ENCODE measurements at regions not wholly inside any gene's neighbourhood (a gene's known extent, or its start where the extent isn't known, plus 50 kb on each side); places are given as distances from the start of the nearest gene placed in this dataset.

DNA sequence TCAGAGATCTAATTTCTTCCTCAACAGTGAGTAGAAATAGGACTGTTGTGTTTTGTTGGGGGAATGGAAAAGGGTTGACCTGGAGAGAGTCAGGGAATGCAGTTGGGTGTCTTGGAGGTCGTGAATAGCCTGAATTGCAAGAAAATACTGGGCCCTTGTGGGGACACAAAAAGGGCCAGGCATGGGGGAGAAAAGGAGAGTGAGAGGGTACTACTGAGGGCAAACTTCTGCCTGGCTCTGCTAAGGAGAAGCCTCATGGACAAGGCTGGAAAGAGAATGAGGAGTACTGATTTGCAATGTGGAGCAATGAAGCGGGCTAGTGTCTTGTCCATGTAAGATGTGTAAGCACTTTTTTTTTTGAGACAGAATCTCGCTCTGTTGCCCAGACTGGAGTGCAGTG, 96.2 kb upstream of the IRF2BP2 start:
- no peak overlapping the region for H2AFZ ChIP-seq (ENCODE audit: control insufficient read depth, low read length)
- no peak for DNase-seq (ENCODE audit: low read depth, low spot score)
- H3K4me1 ChIP-seq (ENCODE audit: control insufficient read depth, extremely low read depth, insufficient read depth, low read length) = peaks cover 14% of the 10 kb centered on the region
- H4K20me1 ChIP-seq (ENCODE audit: control insufficient read depth, extremely low read depth, insufficient read depth, low read length) = no peaks in the 10 kb centered on the region
- H3K27me3 ChIP-seq (ENCODE audit: control insufficient read depth, extremely low read depth, insufficient read depth, low read length) = no peaks in the 10 kb centered on the region
- TF ChIP-seq EZH2 (IDR thresholded peaks at IDR 0.05; ENCODE audit: low read length) = no peak
- TF ChIP-seq, protein P1, sequence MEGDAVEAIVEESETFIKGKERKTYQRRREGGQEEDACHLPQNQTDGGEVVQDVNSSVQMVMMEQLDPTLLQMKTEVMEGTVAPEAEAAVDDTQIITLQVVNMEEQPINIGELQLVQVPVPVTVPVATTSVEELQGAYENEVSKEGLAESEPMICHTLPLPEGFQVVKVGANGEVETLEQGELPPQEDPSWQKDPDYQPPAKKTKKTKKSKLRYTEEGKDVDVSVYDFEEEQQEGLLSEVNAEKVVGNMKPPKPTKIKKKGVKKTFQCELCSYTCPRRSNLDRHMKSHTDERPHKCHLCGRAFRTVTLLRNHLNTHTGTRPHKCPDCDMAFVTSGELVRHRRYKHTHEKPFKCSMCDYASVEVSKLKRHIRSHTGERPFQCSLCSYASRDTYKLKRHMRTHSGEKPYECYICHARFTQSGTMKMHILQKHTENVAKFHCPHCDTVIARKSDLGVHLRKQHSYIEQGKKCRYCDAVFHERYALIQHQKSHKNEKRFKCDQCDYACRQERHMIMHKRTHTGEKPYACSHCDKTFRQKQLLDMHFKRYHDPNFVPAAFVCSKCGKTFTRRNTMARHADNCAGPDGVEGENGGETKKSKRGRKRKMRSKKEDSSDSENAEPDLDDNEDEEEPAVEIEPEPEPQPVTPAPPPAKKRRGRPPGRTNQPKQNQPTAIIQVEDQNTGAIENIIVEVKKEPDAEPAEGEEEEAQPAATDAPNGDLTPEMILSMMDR (optimal IDR thresholded peaks at IDR 0.05 in 1 of 3, IDR thresholded peaks at IDR 0.05 in 1 of 3, conservative IDR thresholded peaks at IDR 0.05 in 1 of 3; ENCODE audit: extremely low read depth in 1 of 3, insufficient read depth in 2 of 3, low read length in 3 of 3) = no peak
- no peaks in the 10 kb centered on the region for H3K79me2 ChIP-seq (ENCODE audit: control insufficient read depth, insufficient read depth, low read length)
- no peak overlapping the region for H3K9ac ChIP-seq (ENCODE audit: control insufficient read depth, extremely low read depth, insufficient read depth, low read length)
- FAIRE-seq = no peak
- H3K27ac ChIP-seq (ENCODE audit: control insufficient read depth, insufficient read depth, low read length) = no peak overlapping the region
- H3K36me3 ChIP-seq (ENCODE audit: control insufficient read depth in 2 of 2, extremely low read depth in 1 of 2, insufficient read depth in 2 of 2, low read length in 2 of 2) = no peaks in the 10 kb centered on the region
- H3K4me3 ChIP-seq (ENCODE audit: control insufficient read depth in 2 of 3, extremely low read depth in 1 of 3, insufficient read depth in 2 of 3, low read depth in 1 of 3, low read length in 3 of 3) = no peak overlapping the region
- dilution Hi-C loops (cut with MboI; ENCODE audit: extremely low pct_ligation_motif_present, low sequenced_read_pairs) = no loop called here
- no peaks in the 10 kb centered on the region for H3K9me3 ChIP-seq (ENCODE audit: control insufficient read depth, low read depth, low read length)
- no peak overlapping the region for H3K4me2 ChIP-seq (ENCODE audit: control insufficient read depth, extremely low read depth, insufficient read depth, low read depth, low read length)
- no peaks in the 10 kb centered on the region for H3K9me1 ChIP-seq (ENCODE audit: control insufficient read depth, extremely low read depth, insufficient read depth, low read length)

DNA sequence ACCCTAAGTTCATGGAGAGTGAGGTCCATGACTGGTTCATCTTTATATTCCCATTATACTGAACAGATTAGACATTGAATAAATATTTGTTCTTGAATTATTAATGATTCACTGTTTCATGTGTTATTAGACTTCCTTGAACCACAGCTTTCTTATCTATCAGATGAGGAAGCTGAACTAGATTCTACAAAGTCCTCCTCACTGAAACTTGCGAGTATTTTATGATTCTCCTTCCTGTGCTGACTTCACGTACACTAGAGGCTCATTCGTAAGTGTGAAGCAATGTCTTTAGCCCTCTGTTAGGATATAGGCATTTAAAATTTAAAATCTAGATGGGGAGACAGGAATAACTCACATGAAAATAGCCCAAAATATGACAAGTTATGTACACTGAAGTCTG, 95.6 kb upstream of the IRF2BP2 start:
- TF ChIP-seq, protein P1 (optimal IDR thresholded peaks at IDR 0.05 in 1 of 3, IDR thresholded peaks at IDR 0.05 in 1 of 3, conservative IDR thresholded peaks at IDR 0.05 in 1 of 3; ENCODE audit: extremely low read depth in 1 of 3, insufficient read depth in 2 of 3, low read length in 3 of 3) = no peak
- no peak for TF ChIP-seq EZH2 (IDR thresholded peaks at IDR 0.05; ENCODE audit: low read length)
- Histone ChIP-seq H3K9me3 (ENCODE audit: control insufficient read depth, low read depth, low read length) (no peaks in the 10 kb centered on the region), H3K9ac (ENCODE audit: control insufficient read depth, extremely low read depth, insufficient read depth, low read length) (no peak overlapping the region), H3K79me2 (ENCODE audit: control insufficient read depth, insufficient read depth, low read length) (no peaks in the 10 kb centered on the region), H3K4me1 (ENCODE audit: control insufficient read depth, extremely low read depth, insufficient read depth, low read length) (peaks cover 14% of the 10 kb centered on the region), H3K36me3 (ENCODE audit: control insufficient read depth in 2 of 2, extremely low read depth in 1 of 2, insufficient read depth in 2 of 2, low read length in 2 of 2) (no peaks in the 10 kb centered on the region), H3K27me3 (ENCODE audit: control insufficient read depth, extremely low read depth, insufficient read depth, low read length) (no peaks in the 10 kb centered on the region), H3K4me3 (ENCODE audit: control insufficient read depth in 2 of 3, extremely low read depth in 1 of 3, insufficient read depth in 2 of 3, low read depth in 1 of 3, low read length in 3 of 3) (no peak overlapping the region), H3K27ac (ENCODE audit: control insufficient read depth, insufficient read depth, low read length) (no peak overlapping the region), H4K20me1 (ENCODE audit: control insufficient read depth, extremely low read depth, insufficient read depth, low read length) (no peaks in the 10 kb centered on the region), H2AFZ (ENCODE audit: control insufficient read depth, low read length) (no peak overlapping the region), H3K9me1 (ENCODE audit: control insufficient read depth, extremely low read depth, insufficient read depth, low read length) (no peaks in the 10 kb centered on the region), H3K4me2 (ENCODE audit: control insufficient read depth, extremely low read depth, insufficient read depth, low read depth, low read length) (no peak overlapping the region)
- dilution Hi-C loops (cut with MboI; ENCODE audit: extremely low pct_ligation_motif_present, low sequenced_read_pairs) = no loop called here
- FAIRE-seq = no peak
- no peak for DNase-seq (ENCODE audit: low read depth, low spot score)
